ENCODE measurements at regions not wholly inside any gene's neighbourhood (a gene's known extent, or its start where the extent isn't known, plus 50 kb on each side); places are given as distances from the start of the nearest gene placed in this dataset.

GRCh38 chr22:48431536-48432315 lies 1395.9 kb downstream of the BRD1 start:
- no peak for DNase-seq
- Histone ChIP-seq H3F3A (ENCODE audit: insufficient read depth, low read length) (no peaks in the 10 kb centered on the region), H3K4me1 (ENCODE audit: low read length) (no peaks in the 10 kb centered on the region), H3K4me3 (ENCODE audit: low read length) (no peak overlapping the region), H4K20me1 (ENCODE audit: insufficient read depth, low read length) (no peaks in the 10 kb centered on the region), H3K27ac (ENCODE audit: low read length) (no peak overlapping the region), H3K27me3 (replicated peaks; ENCODE audit: insufficient read depth, low read length) (peaks cover 7% of the 10 kb centered on the region; the same call in 1 of the 2 replicates), H3K9me3 (replicated peaks; ENCODE audit: insufficient read depth, low read length) (no peaks in the 10 kb centered on the region), H2AFZ (ENCODE audit: low read length) (no peak overlapping the region), H3K79me2 (ENCODE audit: low read length) (no peaks in the 10 kb centered on the region), H3K9me2 (replicated peaks; ENCODE audit: insufficient read depth, low read length) (no peaks in the 10 kb centered on the region), H3K9ac (ENCODE audit: low read length) (no peak overlapping the region), H3K4me2 (ENCODE audit: low read depth, low read length) (no peak overlapping the region), H3K36me3 (replicated peaks; ENCODE audit: insufficient read depth, low read length) (no peaks in the 10 kb centered on the region)
- TF ChIP-seq EZH2 (optimal IDR thresholded peaks at IDR 0.05; ENCODE audit: low read depth, low read length) (no peak), CTCF (IDR thresholded peaks at IDR 0.05; ENCODE audit: low read length) (no peak), EZH2phosphoT487 (IDR thresholded peaks at IDR 0.05; ENCODE audit: low read length) (no peak)

- no peak overlapping the region for H3K4me2 ChIP-seq (ENCODE audit: low read depth, low read length)
- TF ChIP-seq EZH2phosphoT487 (IDR thresholded peaks at IDR 0.05; ENCODE audit: low read length) = no peak
- no peak for TF ChIP-seq CTCF (IDR thresholded peaks at IDR 0.05; ENCODE audit: low read length)
- no peak for TF ChIP-seq EZH2 (optimal IDR thresholded peaks at IDR 0.05; ENCODE audit: low read depth, low read length)
- no peak overlapping the region for H3K4me3 ChIP-seq (ENCODE audit: low read length)
- H3K9me2 ChIP-seq (replicated peaks; ENCODE audit: insufficient read depth, low read length) = no peaks in the 10 kb centered on the region
- no peaks in the 10 kb centered on the region for H4K20me1 ChIP-seq (ENCODE audit: insufficient read depth, low read length)
- H3K27me3 ChIP-seq (replicated peaks; ENCODE audit: insufficient read depth, low read length) = peaks cover 7% of the 10 kb centered on the region; the same call in 1 of the 2 replicates
- no peaks in the 10 kb centered on the region for H3K4me1 ChIP-seq (ENCODE audit: low read length)
- H3K9ac ChIP-seq (ENCODE audit: low read length) = no peak overlapping the region
- no peaks in the 10 kb centered on the region for H3K36me3 ChIP-seq (replicated peaks; ENCODE audit: insufficient read depth, low read length)
- no peaks in the 10 kb centered on the region for H3K9me3 ChIP-seq (replicated peaks; ENCODE audit: insufficient read depth, low read length)
- no peak overlapping the region for H2AFZ ChIP-seq (ENCODE audit: low read length)
- H3K27ac ChIP-seq (ENCODE audit: low read length) = no peak overlapping the region
- H3F3A ChIP-seq (ENCODE audit: insufficient read depth, low read length) = no peaks in the 10 kb centered on the region
- no peak for DNase-seq
- H3K79me2 ChIP-seq (ENCODE audit: low read length) = no peaks in the 10 kb centered on the region
These were observed 1396.7 kb downstream of the BRD1 start for GRCh38 chr22:48431014-48431413.

GRCh38 chr22:48429446-48430020 lies 1398.1 kb downstream of the BRD1 start:
- H3K9ac ChIP-seq (ENCODE audit: low read length) = no peak overlapping the region
- no peak for TF ChIP-seq CTCF (IDR thresholded peaks at IDR 0.05; ENCODE audit: low read length)
- no peak for TF ChIP-seq EZH2phosphoT487 (IDR thresholded peaks at IDR 0.05; ENCODE audit: low read length)
- TF ChIP-seq EZH2 (optimal IDR thresholded peaks at IDR 0.05; ENCODE audit: low read depth, low read length) = no peak
- H3K4me2 ChIP-seq (ENCODE audit: low read depth, low read length) = no peak overlapping the region
- no peak overlapping the region for H3K4me3 ChIP-seq (ENCODE audit: low read length)
- no peaks in the 10 kb centered on the region for H3K4me1 ChIP-seq (ENCODE audit: low read length)
- H3K9me2 ChIP-seq (replicated peaks; ENCODE audit: insufficient read depth, low read length) = no peaks in the 10 kb centered on the region
- no peak overlapping the region for H3K27ac ChIP-seq (ENCODE audit: low read length)
- H4K20me1 ChIP-seq (ENCODE audit: insufficient read depth, low read length) = no peaks in the 10 kb centered on the region
- H3K36me3 ChIP-seq (replicated peaks; ENCODE audit: insufficient read depth, low read length) = no peaks in the 10 kb centered on the region
- no peaks in the 10 kb centered on the region for H3K79me2 ChIP-seq (ENCODE audit: low read length)
- H3F3A ChIP-seq (ENCODE audit: insufficient read depth, low read length) = no peaks in the 10 kb centered on the region
- peaks cover 7% of the 10 kb centered on the region; the same call in 1 of the 2 replicates for H3K27me3 ChIP-seq (replicated peaks; ENCODE audit: insufficient read depth, low read length)
- DNase-seq = no peak
- H3K9me3 ChIP-seq (replicated peaks; ENCODE audit: insufficient read depth, low read length) = no peaks in the 10 kb centered on the region
- H2AFZ ChIP-seq (ENCODE audit: low read length) = no peak overlapping the region

Measured in MM.1S (cell line).